IPS-11a (cell line): ENCODE measurements at regions not wholly inside any gene's neighbourhood (a gene's known extent, or its start where the extent isn't known, plus 50 kb on each side); places are given as distances from the start of the nearest gene placed in this dataset.
"Not testable (repeated sequence)": the region's sequence is repeated elsewhere in the genome, so short reads cannot be mapped to it uniquely, and the experiment has no call there.

Source experiments
- H3K4me3 ChIP-seq: one replicate; pipeline ENCODE4 v1.5.1; 2013; ENCODE audit warnings: low read depth, low read length, control low read depth

DNA sequence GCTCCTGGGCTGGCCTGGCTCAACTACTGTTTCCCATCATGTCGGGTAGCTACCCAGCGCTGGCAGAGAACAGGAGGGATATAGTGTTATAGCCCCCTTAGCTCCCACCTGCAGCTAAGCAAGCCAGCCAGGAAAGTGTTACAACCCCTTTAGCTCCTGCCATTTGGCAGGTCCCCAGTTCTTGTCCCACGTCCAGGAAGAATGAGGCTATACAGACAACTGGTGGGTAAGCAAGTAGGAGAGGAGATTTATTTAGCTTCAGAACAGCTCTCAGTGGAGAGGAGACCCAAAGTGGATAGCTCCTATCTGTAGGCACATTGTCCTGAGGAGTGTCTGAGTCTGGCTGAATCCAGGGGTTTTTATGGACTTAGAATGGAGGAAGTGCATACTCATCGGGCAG, 741.1 kb upstream of the B3GALT2 start:
- H3K4me3 ChIP-seq = no peak overlapping the region

DNA sequence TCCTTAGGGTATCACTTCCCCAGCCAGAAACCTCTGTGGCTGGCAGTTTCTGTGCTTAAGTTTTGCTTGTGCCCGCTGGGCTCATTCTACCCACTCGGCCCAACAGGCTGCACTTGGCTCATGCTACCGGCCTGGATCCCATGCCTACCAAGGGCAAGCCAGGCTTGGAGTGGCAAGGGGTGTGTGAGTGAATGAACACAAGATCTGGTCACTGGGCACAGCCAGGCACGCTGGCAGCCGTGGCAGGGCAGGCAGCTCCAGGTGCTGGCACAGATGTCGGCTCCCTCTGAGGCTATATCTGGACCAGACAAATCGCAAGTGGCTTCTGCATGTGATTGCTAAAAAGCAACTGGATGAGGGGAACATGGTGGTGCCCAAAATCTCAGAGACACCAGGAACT, 740.5 kb upstream of the B3GALT2 start:
- no peak overlapping the region for H3K4me3 ChIP-seq

DNA sequence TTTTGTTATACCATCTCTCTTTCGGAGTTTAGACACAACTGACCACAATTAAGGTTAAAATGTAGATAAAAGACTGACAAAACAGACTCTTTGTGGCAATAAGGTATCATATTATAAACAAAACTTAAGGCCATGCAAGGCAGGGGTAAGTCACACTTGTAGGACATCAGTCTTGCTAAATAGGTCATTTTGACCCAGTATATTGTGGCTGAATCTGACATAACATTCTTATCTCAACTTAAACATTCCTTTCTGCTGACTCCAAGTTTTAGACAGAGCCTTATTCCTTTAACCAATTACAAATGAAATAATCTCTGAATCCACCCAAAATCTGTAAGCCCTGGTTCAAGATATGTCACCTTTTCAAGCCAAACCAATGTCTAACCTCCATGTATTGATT, 733.4 kb upstream of the B3GALT2 start:
- no peak overlapping the region for H3K4me3 ChIP-seq

DNA sequence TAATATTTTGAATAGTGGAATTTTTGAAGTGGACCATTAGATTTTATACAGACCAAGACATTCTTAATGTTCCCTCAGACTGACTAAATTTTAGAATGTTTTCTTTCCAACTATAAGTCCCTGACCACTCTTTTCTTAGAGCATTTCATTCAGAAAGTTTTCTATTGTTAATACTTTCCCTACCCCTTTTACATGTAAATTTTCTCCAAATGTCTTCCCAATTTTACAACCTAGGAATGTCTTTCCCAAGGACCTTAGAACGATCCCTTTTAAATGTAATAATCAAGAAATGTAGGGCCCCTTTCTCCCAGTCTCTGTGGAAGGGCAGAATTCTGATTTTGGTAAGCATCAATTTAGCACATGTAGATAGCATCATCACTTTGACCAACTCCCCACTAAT, 730.0 kb upstream of the B3GALT2 start:
- H3K4me3 ChIP-seq = no peak overlapping the region

DNA sequence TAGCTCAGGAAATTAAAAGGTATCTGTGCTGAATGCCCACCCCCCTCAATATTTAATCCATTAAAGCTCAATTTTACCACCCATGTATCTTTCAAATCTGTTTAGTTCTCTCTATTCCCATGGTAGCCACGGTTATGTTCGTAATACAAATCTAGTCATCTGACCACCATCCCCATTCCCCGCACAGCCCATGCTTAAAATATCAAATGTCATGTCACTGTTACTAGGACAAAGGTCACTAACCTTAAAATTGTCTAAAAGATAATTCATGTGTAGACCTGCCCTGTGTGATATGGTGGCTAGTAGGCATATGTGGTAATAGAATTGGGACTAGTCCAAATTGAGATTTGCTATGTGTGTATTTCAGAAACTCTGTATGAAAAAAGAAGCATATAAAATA, 728.5 kb upstream of the B3GALT2 start:
- H3K4me3 ChIP-seq = no peak overlapping the region

DNA sequence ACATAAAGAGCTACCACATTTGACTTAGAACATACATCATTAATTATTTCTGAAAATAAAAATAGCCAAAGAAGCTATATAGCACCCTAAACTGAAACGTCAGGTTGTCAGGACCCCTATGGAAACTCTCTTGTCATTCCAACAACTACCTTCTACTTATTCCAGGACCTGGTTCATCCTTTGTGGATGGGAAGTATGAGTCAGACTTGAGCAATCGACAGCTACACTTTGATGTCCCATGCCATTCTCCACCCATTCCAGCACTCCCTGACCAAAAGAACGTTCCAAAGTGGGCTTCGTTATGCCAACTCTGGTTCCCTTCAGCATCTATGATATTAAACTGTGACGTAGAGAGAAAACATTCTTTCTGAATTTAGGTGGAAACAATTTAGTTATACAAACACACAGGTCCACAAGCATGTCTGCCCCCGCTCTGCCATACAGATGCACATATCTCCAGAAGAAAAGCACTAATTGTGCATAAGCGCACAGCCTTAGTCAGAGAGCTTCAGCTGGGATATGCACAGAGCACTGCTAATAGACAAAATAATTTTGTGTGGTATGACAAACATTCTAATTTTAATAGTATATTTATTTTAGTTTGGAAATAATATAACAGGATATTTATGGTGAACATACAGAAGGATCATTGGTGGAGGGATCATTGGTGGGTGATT, 723.1 kb upstream of the B3GALT2 start:
- no peak overlapping the region for H3K4me3 ChIP-seq

DNA sequence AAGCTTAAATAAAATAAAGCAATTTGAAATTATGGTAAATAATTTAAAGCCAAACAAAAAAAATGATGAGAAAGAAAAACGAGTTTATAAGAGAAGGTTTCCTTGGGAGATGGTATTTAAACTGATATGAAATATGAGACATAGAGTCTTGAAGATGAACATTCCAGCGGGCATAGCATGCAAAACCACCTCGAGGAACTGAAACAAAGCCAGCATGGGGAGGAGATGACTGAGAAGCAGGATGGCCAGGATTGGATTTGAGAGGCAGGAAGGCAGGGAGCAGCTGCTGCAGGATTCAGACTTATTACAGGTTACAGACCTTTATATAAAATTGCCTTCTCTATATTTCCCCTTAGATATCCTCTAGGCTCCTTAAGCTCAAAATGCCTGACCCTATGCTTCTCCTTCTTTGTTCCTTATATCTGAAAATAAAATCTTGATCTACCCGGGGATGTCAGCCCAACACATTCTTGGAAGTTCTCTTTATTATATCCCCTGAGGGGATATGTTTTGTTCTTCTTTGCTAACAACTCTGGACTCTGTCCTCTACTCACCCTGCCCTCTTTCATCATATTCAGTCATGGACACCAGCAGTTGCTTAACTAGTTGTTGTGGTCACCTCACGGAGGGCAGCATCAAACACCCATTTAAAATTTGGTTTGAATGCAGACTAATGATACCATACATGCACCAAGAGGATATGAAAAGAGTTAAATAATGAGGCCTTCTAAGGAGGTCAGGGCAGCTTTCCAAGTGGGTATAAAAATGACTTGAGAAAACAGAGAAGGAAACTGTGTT, 719.1 kb upstream of the B3GALT2 start:
- no peak overlapping the region for H3K4me3 ChIP-seq

DNA sequence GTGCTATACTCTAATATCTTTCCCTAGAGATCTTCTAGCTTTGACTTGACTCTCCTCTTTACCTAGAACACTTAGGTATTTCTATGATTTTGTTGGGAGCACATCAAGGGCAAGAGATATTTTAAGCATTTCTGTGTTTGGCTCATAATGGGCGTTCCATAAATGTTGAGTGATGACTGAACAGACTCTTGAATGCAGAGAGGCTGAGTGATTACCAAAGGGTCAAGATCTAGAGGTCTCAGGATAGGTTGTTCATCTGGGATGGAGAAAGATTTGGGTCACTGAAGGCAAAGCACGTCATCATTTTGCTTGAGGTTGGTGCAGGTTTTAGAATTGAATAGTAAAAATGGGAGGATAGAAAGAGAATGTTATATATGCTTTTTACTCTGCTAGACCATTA, 705.4 kb upstream of the B3GALT2 start:
- H3K4me3 ChIP-seq = no peak overlapping the region

DNA sequence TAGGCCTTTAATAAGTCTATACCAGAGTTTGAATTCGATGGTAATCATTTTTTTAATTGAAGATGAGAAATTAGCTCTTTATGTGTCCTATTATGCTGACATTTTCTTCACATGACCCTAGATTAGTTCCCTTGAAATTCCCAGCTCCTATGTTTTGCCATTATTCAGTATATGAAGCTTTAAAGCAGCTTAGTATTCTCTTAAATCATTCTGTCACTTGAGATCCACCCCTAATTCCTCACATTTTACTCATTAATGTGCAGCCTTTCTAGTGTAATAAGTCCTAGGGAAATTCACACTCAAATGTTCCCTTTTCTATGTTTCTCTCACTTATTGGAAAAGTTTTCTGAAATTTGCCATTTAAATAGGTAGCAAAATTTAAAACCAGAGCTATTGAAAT, 704.5 kb upstream of the B3GALT2 start:
- H3K4me3 ChIP-seq = no peak overlapping the region

DNA sequence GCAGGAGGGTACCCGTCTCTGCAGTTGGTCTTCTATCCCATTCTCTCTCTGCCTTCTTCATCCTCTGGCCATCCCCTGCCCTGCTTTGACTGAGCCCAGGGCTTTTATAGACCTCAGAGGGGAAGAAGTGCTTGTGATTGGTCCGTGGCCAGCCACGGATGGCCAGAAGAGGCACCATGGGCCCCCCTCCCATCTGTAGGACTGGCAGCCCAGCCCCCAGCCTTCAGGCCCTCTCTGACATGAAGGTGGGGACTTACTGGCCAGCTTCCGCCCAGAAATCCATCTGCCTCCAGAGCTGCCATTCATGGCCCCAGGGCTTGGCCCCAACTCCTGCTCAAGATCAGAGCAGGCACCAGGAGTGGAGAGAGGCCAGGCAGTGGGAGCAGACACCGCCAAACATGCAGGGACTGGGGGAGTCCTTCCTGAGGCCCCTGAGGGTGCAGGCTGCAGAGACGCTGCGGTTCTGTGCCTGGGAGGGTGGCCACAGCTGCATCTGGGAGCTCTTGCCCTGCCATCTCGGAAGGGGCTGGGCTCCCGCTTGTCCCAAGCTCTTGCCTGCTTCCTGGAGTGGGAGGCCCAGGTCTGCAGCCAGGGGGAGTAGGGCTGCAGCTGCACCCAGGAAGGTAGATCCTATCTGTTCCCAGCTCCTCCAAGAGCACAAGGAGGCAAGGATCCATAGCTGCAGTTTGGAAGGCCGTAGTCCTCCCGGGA, 698.6 kb upstream of the B3GALT2 start:
- H3K4me3 ChIP-seq = no peak overlapping the region

DNA sequence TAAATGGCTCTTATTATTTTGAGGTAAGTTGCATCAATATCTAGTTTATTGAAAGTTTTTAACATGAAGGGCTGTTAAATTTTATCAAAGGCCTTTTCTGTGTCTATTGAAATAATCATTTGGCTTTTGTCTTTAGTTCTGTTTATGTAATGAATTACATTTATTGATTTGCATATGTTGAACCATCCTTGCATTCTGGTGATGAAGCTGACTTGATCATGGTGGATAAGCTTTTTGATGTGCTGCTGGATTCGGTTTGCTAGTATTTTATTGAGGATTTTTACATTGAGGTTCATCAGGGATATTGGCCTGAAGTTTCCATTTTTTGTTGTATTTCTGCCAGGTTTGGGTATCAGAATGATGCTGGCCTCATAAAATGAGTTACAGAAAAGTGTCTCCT, 691.5 kb upstream of the B3GALT2 start:
- not testable (repeated sequence) for H3K4me3 ChIP-seq

DNA sequence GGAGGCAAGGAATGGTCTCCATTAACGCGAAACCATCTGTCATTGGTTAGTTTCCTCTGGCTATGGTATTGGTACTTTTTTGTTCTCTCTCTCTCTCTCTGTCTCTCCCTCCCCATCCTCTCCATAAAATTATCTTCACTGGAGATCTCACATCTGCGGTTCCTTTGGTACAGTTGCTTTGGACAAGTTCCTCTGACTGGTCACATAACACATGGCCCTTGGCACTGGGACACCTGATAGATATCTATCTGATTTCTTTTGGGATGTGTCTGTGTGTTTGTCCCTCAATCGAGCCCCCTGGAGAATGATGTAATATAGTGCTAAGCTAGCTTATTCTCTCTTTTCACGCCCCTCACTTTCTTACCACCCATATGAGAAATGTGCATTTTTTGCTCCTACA, 682.0 kb upstream of the B3GALT2 start:
- no peak overlapping the region for H3K4me3 ChIP-seq

DNA sequence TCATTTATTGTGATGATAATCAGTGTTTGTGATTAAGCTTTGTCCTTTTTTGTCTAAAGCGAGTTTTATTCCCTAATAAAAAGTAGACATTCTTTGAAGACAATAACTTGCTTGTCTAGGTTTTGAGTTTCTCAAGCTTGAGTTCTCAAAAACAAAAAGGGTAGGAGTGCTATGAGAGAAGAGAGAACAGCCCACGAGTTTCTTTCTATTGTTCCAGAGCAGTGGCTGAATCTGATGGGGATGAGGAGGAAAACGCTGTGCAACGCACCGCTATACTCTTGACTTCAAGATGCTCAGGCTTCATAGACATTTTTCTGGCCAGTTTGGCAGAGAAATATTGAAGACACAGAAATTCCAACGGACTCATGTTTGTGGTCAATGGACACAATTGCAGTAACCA, 669.8 kb upstream of the B3GALT2 start:
- H3K4me3 ChIP-seq = no peak overlapping the region

DNA sequence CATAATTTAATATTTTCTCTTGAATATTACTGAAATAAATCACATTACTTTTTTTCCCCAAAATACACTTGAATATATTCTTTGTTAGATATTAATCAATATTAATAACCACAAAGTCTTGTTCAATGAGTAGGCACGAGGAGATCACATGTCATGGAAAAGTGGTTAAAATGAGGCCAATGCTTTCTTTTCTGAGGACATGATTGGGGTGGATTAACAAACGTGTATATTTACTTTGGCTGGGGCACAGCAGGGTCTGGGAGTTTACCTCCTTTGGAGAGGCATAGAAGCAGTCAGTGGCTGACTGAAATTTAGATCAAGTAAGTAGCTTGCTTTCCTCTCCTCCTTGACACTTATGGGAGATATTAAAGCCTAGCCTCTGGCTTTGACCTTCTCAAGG, 664.3 kb upstream of the B3GALT2 start:
- no peak overlapping the region for H3K4me3 ChIP-seq

DNA sequence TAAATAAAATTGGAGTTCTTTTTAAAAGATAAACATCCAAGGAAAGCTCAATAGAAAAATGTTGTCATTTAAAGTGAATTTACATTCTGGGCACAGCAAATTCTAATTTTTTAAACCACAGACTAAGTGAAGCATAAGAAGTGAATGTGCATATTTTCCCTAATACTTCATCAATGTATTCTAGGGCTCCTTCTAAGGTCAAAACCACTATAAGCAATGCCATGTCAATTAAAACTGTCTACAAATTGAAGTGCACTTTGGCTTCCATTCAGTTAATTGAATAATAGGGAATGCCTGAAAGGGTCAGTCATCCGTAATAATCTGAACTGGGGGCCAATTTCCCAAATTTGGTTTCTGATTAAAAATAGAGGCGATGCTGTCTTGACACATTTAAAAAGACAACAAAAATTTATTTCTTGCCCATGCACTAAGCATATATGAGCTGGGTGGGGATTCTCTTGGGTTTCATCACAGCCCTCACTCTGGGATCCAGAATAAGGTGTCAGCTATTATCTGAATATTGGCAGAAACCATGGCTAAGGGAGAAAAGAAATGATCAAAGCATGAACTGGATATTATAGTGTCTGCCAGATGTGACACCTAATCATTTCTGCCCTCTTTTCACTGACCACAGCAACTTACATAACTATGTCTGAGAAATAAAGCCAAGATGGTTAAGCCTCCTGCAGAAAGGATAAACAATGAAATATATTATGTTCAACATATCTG, 660.6 kb upstream of the B3GALT2 start:
- no peak overlapping the region for H3K4me3 ChIP-seq

DNA sequence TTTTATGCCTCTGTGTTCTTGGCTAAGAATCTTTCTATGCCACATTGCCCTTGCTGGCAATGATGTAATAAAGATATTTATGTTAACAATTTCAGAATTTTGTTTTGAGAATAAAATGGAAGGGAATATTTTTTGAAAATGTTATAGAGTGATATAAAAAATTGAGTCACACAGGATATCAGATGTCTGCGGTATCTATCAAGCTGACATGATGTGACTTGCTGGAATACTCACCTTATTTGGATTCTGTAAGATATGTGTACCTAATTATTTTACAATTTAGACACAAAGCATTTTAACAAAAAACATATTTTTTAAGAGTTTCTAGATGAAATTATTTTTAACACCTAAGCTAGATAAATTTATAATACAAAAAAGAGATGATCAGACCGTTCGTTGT, 660.0 kb upstream of the B3GALT2 start:
- H3K4me3 ChIP-seq = no peak overlapping the region

DNA sequence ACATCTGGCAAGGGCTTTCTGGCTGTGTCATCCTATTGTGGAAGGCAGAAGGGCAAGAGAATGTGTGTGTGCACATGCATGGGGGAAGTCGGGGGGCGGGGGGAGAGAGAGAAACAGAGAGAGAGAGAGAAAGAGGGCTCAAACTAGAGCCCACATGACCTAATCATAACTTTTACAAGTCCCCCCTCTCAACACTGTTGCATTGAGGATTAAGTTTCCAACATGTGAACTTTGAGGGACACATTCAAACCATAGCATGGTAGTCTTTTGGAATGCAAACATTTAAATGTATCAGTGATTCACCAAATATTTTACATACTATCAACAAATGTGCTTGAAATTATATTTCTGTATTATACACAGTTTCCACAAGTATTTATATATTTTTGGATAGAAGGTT, 655.4 kb upstream of the B3GALT2 start:
- no peak overlapping the region for H3K4me3 ChIP-seq

DNA sequence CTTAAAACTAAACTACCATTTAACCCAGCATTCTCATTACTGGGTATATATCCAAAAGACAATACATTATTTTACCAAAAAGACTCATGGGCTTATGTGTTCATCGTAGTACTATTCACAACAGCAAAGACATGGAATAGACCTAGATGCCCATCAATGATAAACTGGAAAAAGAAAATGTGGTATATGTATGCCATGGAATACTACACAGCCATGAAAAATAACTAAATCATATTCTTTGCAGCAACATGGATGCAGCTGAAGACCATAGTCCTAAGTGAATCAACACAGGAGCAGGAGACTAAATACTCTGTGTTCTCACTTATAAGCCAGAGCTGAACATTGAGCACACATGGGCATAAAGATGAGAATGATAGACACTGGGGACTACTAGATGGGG, 645.1 kb upstream of the B3GALT2 start:
- no peak overlapping the region for H3K4me3 ChIP-seq

DNA sequence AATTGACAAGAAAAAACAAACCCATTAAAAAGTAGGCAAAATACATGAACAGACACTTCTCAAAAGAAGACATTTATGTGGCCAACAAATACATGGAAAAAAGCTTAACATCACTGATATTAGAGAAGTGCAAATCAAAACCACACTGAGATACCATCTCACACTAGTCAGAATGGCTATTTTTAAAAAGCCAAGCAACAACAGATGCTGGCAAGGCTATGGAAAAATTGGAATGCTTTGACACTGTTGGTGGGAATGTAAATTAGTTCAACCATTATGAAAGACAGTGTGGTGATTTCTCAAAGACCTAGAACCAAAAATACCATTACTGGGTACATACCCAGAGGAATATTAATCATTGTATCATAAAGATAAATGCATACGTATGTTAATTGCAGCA, 641.1 kb upstream of the B3GALT2 start:
- no peak overlapping the region for H3K4me3 ChIP-seq

DNA sequence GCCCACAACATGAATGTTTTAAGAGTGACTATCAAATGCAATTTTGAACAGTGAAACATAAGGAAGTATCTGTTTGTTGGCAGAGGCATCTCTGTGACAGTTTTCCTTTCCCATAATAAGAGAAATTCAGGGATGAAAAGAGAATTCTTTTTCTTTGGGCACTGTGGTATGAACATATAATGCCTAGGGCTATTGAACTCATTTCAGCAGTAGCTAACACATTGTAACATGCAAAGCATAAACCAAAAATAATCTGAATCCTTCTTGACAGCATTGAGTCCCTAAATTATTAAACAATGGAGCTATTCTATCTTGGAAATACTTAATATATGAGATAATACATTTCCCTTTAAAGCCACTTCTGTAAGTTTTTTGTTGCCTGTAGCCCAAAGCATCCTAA, 633.0 kb upstream of the B3GALT2 start:
- no peak overlapping the region for H3K4me3 ChIP-seq

DNA sequence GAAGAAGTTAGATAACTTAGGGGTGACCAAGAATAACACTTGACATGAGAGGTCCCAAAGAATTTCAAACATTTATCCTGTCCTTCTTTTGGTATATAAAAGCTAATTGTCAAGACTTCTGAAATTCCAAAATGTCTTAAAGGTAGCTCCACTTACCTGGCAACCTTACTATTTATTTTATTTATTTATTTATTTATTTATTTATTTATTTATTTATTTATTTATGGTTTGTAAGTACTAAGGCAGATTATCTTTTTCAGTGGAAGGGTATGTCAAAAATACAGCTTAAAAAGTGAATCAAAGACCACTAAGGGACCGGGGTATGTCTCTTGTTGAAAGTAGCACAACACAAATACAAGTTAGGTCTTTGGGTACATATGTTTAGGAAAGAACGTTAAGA, 620.8 kb upstream of the B3GALT2 start:
- H3K4me3 ChIP-seq = no peak overlapping the region
